T-helper 9 cell (primary cell): ENCODE measurements at regions not wholly inside any gene's neighbourhood (a gene's known extent, or its start where the extent isn't known, plus 50 kb on each side); places are given as distances from the start of the nearest gene placed in this dataset.
A peak's percentile ranks its signal among the peaks of the same experiment; 100 is the strongest.

Source experiments
- DNase-seq: peaks from one replicate; pipeline ENCODE4 v3.0.0-alpha.2; 2020

DNA sequence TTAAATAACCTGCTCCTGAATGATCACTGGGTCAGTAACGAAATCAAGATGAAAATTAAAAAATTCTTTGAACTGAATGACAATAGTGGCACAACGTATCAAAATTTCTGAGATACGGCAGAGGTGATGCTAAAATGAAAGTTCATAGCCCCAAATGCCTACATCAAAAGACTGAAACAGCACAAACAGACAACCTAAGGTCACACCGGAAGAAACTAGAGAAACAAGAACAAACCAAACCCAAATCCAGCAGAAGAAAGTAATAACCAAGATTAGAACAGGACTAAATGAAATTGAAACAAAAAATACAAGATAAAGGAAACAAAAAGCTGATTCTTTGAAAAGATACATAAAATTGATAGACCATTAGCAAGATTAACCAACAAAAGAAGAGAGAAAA is 324.1 kb downstream of the RBM26 start:
- no peak for DNase-seq

DNA sequence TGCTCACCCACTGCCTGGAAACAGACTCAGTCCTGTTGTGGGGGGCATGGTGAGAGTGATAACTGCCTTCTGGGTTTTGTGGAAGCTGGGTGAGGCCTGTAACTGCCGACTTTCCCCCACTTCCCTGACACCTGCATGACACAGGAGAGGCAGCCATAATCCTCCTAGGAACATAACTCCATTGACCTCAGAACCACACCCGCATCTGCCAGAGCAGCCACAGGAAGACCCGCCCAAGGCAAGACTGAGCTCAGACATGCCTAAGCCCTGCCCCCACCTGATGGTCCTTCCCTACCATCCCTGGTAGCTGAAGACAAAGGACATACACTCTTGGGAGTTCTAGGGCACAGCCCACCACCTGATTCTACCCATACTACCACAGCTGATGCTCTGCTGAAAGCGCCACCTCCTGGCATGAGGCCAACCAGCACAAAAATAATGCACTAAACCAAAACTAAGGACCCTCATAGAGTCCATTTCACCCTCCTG is 326.7 kb downstream of the RBM26 start:
- DNase-seq = no peak

DNA sequence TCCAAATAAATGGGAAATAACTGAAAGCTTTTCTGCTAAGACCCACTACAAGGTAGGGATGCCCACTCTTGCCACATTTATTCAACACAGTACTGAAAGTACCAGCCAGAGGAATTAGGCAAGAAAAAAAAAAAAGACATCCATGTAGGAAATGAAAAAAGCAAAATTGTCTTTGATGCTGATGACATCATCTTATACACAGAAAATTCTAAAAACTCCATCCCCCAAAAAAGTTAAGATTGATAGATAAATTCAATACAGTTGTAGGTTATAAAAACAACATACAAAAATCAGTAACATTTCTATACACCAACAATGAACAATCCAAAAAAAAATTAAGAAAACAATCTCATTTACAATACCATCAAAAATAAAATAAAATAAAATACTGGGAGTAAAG is 330.4 kb downstream of the RBM26 start:
- no peak for DNase-seq

DNA sequence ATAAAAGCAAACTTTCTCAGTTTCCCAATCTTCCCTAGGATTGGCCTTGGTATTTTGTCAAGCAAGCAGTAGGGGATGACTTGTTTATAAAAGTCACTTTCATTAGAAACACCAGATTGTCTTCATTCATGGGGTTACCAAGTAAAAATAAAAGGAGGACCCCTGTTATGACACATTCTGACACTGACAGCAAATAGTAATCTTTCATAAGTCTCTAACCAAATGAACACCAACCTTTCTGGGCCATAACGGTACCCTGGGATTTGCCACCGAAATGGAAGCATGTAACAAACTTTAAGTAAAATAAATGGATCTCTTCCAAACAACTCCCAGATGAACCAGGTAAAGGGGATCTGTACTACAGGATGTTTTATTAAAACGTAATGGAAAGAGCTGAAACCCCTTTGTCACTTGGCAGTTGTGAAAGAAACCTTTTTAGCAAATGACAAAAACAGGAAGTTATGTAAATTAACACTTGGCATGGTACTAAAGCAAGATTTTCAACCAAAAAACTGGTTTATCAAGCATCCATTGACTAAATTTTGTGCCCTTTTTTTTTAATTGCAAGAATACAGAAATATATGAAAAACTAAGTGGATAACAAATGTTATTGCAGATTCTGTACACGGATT is 335.6 kb downstream of the RBM26 start:
- no peak for DNase-seq

DNA sequence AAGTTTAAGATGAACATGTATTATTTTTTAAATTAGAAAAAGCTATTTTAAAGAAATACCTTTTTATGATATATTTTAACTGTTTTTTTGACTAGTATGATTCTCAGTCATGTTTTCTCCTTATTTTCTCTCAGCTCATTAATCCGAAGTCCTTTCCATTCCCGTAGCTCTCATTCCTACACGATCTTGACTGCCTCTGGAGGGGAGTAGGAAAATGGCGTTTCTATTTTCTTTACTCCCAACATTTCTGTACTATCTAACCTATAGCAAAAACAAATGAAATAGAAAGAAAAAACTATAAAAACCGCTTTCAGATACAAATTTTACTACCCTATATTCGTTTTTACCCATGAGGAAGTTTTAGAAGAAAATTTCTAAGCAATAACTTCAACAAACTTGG is 343.8 kb downstream of the RBM26 start:
- DNase-seq = no peak

DNA sequence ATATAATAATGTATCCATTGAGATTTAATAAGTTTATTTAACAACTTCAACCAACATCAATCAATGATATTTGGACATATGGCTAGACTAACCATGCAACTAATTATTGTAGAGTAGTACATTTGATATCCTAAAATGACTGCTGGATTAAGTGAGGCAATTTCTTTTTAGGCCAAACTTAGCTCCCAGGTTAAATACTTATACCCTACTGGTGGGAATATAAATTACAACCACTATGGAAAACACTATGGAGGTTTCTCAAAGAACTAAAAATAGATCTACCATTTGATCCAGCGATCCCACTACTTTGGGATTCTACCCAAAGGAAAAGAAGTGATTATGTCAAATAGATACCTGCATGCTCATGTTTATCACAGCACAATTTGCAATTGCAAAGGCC is 345.8 kb downstream of the RBM26 start:
- no peak for DNase-seq

DNA sequence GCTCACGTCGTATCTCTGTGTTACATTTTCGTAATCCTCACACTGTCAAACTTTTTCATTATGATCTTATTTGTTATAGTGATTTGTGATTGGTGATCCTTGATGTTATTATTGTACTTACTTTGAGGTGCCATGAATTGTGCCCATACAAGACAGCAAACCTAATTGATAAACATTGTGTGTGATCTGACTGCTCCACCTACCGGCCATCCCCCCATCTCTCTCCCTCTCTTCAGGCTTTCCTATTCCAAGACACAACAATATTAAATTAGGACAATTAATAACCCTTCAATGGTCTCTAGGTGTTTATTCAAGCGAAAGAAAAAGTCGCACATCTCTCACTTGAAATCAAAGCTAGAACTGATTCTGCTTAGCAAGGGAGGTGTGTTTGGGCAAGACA is 349.3 kb downstream of the RBM26 start:
- no peak for DNase-seq

DNA sequence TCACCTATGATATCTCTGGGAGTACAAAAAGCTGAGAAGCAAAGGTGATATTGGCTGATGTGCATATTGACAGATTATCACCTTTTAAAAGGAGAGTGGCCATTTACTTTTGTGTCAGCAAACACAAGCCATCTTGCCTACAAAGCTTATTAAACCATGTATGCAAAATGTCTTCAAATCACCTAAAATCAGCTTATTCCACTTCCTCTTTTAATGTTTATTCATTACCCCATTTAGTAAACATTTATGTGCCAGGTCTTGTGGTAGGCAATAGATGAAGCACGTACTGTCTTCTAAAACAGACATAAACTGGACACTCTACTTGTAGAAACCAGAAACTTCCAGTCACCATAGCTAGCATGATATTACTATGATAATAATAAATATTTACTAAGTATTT is 354.6 kb downstream of the RBM26 start:
- DNase-seq = no peak

DNA sequence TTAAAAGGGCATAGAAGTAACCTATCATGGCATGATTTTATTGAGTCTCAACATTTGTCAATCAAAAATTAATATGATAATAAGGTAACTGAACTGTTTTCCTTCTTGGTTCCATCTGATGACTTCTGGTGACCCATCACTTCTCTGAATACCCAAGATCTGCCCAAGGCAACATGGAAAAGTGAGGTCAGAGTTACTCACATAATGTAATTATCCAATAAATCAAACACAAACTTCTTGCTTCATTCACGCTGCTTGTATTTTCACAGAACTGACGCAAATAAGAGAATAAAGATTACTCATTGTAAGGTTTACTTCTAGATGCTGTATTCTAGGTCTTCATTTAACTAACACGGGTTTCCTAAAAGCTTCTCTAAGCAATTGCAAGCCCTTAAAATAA is 361.6 kb downstream of the RBM26 start:
- no peak for DNase-seq

DNA sequence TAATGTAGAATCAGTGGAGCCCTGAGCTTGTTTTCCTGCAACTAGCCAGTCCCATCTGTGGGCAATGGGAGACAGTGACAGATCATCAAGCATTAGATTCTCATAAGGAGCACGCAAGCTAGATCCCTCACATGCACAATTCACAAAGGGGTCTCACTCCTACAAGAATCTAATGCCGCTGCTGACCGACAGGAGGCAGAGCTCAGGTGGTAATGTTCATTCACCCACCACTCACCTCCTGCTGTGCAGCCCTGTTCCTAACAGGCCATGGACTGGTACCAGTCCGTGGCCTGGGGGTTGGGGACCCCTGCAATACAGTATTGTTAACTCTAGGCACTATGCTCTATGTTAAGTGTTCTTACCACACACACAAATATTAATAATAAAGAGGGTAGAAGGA is 362.8 kb downstream of the RBM26 start:
- DNase-seq = no peak

DNA sequence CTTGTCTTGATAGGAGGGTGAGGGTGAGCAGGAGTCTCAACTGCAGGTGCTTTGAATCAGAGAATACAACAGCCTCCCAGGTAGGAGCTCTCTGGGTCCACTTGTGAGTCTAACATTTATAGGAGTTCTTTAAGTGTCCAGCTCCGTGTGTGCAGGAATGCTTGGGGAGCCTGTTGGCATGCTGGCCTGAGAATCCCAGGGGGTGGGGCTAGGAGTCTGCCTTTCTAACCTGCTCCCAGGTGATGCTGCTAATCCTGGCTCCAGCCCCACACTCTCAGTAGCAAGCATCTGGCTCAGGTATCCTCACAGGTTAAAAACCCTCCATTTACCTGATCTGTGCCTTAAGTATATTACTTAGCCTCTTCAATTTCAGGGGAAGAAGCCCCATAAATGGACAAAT is 368.9 kb downstream of the RBM26 start:
- no peak for DNase-seq

DNA sequence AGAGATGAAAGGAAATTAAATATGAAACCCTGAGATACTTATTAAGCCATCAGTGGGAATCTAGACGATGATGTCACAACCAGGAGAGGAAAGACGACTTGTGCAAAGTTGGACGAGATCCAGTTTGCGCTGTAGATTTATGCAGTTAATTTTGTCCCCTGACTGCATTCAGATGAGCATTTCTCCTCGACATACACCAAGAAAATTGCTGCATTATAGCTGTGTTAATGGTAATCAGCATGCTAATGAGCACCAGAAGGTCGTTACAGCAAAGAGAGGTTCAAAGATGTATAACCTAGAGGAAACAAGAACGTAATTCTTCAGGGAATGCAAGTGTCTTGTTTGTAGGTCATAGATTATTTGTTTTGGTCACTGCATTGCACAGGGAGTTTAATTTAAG is 371.7 kb downstream of the RBM26 start:
- DNase-seq = no peak

DNA sequence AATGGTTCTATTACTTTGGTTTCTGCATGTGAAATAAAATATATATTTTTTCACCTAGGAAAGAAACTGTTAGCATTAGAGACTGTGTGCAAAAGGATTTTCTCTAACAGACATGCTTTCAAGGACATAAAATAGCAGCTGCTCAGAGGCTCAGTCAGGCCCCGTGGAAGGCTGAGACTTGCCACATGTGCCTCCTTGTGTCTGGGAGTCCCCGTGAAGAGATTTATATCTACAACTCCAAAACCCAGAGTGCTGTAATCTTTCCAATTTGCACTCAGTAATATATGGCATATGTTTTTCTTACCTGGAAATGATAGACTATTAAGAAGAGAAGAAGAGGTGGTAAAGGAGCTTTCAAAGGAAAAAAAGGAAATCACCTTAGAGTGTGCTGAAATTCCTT is 371.6 kb upstream of the OBI1 start:
- DNase-seq = no peak

DNA sequence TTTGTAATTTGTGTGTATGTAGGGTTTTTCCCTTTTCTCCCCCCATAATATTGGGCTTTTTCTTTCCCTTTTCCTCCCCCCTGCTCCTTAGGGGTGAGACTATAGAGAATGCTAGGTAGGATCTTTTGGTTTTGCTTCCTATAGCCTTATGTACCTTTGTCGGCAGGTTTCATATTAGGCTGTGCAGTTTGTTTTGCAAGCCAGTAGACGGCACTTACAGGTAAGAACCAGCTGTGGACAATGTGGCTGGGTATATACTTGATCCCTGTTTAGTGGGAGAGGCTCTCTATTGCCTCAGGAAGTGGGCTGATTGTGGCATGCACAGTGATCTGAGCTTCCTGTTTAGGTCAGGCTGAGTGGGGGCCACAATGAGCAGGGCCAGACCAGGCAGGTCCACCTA is 359.2 kb upstream of the OBI1 start:
- DNase-seq = no peak

DNA sequence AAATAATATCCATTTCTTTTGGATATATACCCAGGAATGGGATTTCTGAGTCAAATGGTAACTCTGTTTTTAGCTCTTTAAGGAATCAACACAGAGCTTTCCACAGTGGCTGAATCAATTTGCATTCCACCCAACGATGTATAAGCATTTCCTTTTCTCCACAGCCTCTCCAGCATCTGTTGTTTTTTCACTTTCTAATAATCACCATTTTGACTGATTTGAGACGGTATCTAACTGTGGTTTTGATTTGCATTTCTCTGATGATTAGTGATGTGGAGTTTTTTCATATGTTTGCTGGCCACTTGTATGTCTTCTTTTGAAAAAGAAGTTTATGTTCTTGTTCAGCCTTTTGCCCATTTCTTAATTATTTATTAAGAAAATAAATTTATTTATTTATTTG is 352.2 kb upstream of the OBI1 start:
- no peak for DNase-seq

DNA sequence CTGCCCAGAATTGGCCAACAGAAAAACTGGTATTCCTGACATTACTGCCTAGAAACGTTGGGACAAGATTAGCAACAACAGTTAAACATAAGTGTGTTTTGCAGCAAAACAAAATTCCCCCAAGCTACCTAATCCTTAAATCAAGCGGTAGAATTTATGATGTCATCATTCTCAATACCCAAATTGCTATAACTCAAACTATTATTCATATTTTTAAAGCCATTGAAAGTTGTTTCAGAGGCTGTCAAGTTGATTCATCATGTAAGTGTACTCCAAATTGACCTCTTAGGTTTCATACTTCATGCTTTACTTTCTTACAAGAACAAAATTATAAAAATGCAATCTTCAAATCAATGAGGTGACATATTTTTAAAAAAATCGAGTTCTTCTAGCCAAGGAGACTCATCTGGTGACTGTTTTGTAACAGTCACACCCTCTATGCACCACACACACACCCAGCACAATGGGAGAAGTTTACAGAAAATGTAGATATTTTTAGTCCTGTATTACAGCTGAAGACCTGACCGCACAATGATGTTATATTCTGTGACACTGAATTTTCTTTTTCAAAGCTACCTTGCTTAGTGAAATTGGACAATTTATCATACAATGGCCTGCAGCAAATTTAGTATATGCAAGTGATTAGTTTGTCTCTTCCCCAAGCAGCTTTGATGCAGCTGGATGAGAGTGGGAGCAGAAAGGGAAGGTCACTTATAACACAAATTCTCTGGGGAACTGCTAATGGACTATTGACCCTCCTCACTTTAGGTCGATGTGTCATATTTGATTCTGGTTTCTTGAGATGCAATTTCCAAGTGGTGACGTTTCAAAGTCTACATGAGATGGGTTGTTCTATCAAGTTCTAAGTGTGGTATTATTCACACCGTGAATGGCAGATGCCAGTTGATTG is 345.3 kb upstream of the OBI1 start:
- no peak for DNase-seq

DNA sequence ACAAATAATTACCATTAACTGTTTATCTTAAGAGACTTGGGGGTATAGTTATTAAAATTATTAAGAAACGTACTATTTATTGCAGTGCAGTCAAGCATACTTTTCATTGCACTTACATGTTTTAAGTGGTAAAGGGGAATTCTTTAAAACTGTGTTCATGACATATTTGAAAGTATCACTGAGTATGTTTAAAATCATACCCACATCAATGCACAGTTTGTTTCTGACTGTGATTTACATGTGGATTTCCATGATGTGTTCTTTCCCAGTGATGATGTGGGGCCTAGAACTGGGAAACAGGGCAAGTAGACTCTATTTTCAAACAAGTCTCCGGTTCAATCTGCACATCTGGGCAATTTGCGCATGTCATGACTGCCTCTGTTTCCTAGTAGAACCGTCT is 340.5 kb upstream of the OBI1 start:
- DNase-seq = no peak

DNA sequence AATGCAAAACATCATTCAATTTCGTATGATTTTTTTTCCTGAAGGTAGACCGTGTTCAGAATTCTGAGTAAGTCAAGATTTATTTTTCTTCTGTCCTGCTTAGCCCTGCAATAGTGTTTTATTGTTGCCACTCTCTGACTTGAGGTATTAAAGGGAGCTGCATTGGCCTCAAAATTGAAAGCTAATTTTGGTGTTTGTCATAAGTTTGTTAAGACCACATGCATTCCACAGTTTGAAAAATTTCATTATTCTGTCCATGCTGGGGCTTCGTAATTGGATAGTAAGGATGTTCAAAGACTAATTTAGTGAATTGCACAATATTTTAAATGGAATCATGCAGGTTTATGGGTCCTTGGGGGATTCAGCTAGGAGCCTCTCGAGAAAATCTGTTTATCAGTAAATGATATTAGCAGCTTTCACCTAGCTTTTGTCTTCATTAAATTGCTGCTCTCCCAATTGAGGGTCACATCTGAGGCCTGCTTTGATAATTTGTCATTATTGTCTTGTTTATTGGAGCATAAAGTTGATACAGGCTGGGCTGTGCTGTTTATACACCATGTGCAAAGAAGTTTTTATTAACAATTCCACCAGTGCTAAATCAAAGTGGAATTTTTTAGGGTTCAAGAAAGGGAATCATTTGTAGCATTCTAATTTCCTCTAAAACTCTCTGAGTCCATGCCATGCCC is 339.8 kb upstream of the OBI1 start:
- DNase-seq = no peak

DNA sequence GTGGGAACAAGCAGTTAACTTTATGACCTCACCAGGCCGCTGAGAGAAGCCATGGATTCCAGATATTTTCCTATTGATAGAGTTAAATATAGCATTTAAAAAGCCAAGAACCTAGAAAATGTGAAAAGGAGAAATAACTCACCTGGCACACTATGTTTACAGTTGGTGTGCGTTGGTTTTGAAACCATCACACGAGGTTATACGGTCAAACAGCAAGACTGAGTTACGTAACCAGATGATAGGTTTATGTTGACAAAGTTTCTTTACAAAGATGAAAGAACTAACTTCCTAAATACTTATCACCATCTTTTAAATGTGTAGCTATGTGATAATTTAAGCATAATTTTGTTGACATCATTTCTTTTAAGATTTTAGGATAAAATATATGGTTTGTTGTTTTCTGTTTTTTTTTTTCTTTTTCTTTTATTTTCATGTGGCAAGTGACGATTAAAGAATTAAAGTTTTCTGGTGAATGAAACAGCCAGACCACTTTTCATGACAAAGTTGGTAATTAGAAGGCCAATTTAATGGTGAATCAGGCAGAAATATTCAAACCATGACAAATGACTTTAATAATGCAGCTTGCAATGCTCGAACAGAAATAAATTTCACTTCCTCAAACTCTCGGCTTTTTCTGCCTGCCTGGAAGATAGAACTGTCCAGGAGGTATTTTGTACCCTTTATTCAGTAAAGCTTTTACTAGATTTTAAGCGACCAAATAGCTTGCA is 339.1 kb upstream of the OBI1 start:
- no peak for DNase-seq

DNA sequence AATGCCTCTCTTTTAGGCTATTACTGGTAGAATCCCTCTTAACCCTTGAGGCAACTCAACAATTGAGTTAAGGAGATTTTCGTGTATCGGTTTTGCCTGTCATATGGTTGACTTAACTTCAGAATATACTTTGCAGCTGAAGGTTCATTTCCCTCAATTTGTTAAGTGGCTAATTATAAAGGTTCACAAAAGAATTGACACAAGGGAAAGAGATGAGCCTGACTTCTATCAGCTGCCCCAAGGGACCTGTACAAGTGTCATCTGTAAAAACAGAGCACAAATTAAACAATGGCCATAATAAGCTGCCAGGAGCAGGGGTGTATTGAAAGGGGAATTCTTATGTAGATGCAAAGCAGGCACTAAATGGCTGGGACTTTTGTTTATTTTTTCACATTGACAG is 334.8 kb upstream of the OBI1 start:
- DNase-seq = no peak

DNA sequence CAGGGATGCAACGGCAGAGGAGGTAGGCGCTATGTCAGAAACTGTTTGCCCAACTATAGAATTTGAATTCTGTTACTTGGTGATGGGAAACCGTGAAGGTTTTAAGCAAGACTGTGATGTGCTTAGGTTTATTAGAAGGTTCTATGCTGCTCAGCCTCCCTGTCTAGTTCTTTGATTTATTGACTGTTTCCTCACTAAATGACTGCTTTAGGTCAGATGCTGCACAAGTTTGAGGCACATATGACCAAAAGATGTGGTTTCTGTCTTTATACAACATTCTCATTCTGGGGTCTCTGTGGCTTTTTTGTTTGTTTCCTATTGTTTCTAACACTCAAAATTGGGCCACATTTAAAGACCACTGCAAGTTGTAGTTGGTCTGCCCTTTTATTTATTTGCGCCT is 323.0 kb upstream of the OBI1 start:
- no peak for DNase-seq

DNA sequence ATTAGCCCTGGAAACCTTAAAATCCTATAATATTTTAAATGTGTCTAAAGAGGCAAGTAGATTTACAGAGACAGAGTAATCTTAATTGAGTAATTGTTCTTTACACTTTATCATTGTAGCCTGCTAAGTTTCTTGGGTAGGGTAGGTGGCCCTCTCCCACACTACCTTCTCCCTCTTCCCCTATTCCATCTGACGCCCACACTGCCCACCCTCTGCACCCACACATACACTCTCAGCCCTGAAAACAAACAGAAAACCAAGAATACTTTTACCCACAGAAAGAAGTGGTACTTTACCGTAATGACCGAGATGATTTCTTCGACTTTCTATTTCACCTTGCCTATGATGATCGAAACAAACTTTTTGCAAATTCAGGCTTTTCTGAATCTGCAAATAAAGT is 320.4 kb upstream of the OBI1 start:
- no peak for DNase-seq

DNA sequence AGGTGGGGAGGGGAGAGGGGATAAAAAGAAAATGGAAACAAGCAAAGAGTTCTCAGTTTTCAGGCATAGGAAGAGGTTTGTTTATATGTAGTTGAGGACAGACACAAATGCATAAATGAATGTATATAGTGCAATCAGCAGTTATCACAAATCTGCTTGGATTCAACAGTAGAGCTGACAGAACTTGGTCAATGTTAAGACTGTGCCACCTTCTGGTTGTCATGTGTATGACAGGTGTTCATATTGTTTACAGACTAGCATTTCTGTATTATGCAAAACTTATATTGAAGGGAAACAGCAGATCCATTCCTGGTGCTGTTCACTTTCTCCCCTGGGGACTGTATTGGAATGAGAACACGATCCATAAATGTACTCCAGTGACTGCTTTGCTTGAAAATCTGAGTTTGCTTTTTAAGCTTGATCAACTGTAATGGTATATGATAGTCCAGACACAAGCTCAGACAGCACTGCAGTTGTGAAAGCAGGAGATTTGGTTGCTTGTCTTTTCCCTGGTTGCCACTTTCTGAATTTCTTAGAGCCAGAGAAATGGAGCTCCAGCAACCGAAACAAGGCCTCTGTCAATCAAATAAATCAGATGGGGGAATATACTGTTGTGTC is 319.5 kb upstream of the OBI1 start:
- DNase-seq = peak; percentile 4
